PC-3 (cell line): ENCODE measurements at regions not wholly inside any gene's neighbourhood (a gene's known extent, or its start where the extent isn't known, plus 50 kb on each side); places are given as distances from the start of the nearest gene placed in this dataset.

Experiments used
- EZH2 ChIP-seq: fragments of 300-600 bp; sonication (generic); IDR thresholded peaks from one replicate; pipeline ENCODE4 v1.6.1; 2017; ENCODE audit warnings: antibody characterized with exemption, mild to moderate bottlenecking, low read length; ENCODE audit not compliant: unreplicated experiment
- TF ChIP-seq, protein P1 (sequence below): fragments of 300-600 bp; sonication (generic); conservative IDR thresholded peaks from 2 replicates; pipeline ENCODE4 v1.5.1; 2017; ENCODE audit warnings: antibody characterized with exemption, low read depth, mild to moderate bottlenecking, low read length

DNA sequence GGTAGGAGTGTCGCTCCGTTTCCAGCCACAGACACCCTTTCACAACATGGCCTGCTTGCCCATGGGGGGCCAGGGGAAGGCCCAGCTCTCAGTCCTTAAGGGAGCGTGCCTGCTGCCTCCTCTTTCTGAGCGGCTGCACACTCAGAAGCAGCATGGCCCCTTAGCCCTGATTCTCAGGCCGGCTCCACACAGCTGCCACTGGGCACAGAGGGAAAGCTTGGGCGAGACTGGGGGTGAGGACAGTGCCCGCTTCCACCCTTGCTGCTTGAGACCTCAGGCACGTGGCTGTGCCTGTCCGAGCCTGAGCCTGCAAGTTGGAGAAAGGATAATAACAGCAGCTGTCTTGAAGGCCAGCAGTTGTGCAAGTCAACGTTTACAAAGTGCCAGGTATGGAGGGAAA is 416.3 kb downstream of the SHANK2 start:
- TF ChIP-seq, protein P1, sequence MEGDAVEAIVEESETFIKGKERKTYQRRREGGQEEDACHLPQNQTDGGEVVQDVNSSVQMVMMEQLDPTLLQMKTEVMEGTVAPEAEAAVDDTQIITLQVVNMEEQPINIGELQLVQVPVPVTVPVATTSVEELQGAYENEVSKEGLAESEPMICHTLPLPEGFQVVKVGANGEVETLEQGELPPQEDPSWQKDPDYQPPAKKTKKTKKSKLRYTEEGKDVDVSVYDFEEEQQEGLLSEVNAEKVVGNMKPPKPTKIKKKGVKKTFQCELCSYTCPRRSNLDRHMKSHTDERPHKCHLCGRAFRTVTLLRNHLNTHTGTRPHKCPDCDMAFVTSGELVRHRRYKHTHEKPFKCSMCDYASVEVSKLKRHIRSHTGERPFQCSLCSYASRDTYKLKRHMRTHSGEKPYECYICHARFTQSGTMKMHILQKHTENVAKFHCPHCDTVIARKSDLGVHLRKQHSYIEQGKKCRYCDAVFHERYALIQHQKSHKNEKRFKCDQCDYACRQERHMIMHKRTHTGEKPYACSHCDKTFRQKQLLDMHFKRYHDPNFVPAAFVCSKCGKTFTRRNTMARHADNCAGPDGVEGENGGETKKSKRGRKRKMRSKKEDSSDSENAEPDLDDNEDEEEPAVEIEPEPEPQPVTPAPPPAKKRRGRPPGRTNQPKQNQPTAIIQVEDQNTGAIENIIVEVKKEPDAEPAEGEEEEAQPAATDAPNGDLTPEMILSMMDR = no peak
- TF ChIP-seq EZH2 = no peak
